ENCODE measurements at regions not wholly inside any gene's neighbourhood (a gene's known extent, or its start where the extent isn't known, plus 50 kb on each side); places are given as distances from the start of the nearest gene placed in this dataset.

- no peak for DNase-seq (ENCODE audit: low read depth)
- in situ Hi-C loops (cut with HindIII; ENCODE audit: low sequenced_read_pairs), result no loop called here
- TF ChIP-seq CTCF (IDR thresholded peaks at IDR 0.05; ENCODE audit: low read depth, low read length, missing control alignments), result no peak
- no peak overlapping the region for H3K4me3 ChIP-seq (ENCODE audit: low read depth, low read length)
Observed at GRCh38 chr12:85653731-85654455, 182.3 kb downstream of the RASSF9 start.

GRCh38 chr12:85654456-85654840, 181.8 kb downstream of the RASSF9 start:
- no peak for DNase-seq (ENCODE audit: low read depth)
- in situ Hi-C loops (cut with HindIII; ENCODE audit: low sequenced_read_pairs), result no loop called here
- H3K4me3 ChIP-seq (ENCODE audit: low read depth, low read length), result no peak overlapping the region
- no peak for TF ChIP-seq CTCF (IDR thresholded peaks at IDR 0.05; ENCODE audit: low read depth, low read length, missing control alignments)

- in situ Hi-C loops (cut with HindIII; ENCODE audit: low sequenced_read_pairs), result no loop called here
- TF ChIP-seq CTCF (IDR thresholded peaks at IDR 0.05; ENCODE audit: low read depth, low read length, missing control alignments), result no peak
- H3K4me3 ChIP-seq (ENCODE audit: low read depth, low read length), result no peak overlapping the region
- DNase-seq (ENCODE audit: low read depth), result no peak
Observed at GRCh38 chr12:85656561-85656960, 179.6 kb downstream of the RASSF9 start.

GRCh38 chr12:85657251-85657650, 179.0 kb downstream of the RASSF9 start:
- no peak overlapping the region for H3K4me3 ChIP-seq (ENCODE audit: low read depth, low read length)
- DNase-seq (ENCODE audit: low read depth), result no peak
- in situ Hi-C loops (cut with HindIII; ENCODE audit: low sequenced_read_pairs), result no loop called here
- TF ChIP-seq CTCF (IDR thresholded peaks at IDR 0.05; ENCODE audit: low read depth, low read length, missing control alignments), result no peak

GRCh38 chr12:85657836-85658630, 178.2 kb downstream of the RASSF9 start:
- no peak for DNase-seq (ENCODE audit: low read depth)
- TF ChIP-seq CTCF (IDR thresholded peaks at IDR 0.05; ENCODE audit: low read depth, low read length, missing control alignments), result no peak
- H3K4me3 ChIP-seq (ENCODE audit: low read depth, low read length), result no peak overlapping the region
- in situ Hi-C loops (cut with HindIII; ENCODE audit: low sequenced_read_pairs), result no loop called here

GRCh38 chr12:85659754-85660530, 176.3 kb downstream of the RASSF9 start:
- no peak overlapping the region for H3K4me3 ChIP-seq (ENCODE audit: low read depth, low read length)
- TF ChIP-seq CTCF (IDR thresholded peaks at IDR 0.05; ENCODE audit: low read depth, low read length, missing control alignments), result no peak
- in situ Hi-C loops (cut with HindIII; ENCODE audit: low sequenced_read_pairs), result no loop called here
- no peak for DNase-seq (ENCODE audit: low read depth)
